Neutrophil (primary cell): ENCODE measurements at regions not wholly inside any gene's neighbourhood (a gene's known extent, or its start where the extent isn't known, plus 50 kb on each side); places are given as distances from the start of the nearest gene placed in this dataset.

Experiments
- H3K27ac ChIP-seq: fragments of 200-600 bp; sonication (generic); 2 replicates; pipeline ENCODE4 v1.5.1; 2016; ENCODE audit warnings: mild to moderate bottlenecking, moderate library complexity
- H3K27me3 ChIP-seq: fragments of 200-600 bp; sonication (generic); 2 replicates; pipeline ENCODE4 v1.6.0; 2016; ENCODE audit warnings: mild to moderate bottlenecking
- H3K36me3 ChIP-seq: fragments of 200-600 bp; sonication (generic); 2 replicates; pipeline ENCODE4 v1.5.1; 2017
- H3K4me1 ChIP-seq, 2 experiments: fragments of 200-600 bp in 1 of 2; sonication (generic) in 1 of 2; 1 replicate in 1 of 2; 2 replicates in 1 of 2; pipeline versions ENCODE4 v1.5.1 to v1.6.1; 2013 to 2016; ENCODE audit warnings: low read depth in 1 of 2, low read length in 1 of 2, mild to moderate bottlenecking in 1 of 2, moderate library complexity in 1 of 2; ENCODE audit not compliant: control insufficient read depth in 1 of 2, insufficient read depth in 1 of 2
- H3K4me3 ChIP-seq, 2 experiments: fragments of 200-600 bp in 1 of 2; sonication (generic) in 1 of 2; 1 replicate in 1 of 2; 2 replicates in 1 of 2; pipeline ENCODE4 v1.5.1; 2013 to 2016; ENCODE audit warnings: low read depth in 1 of 2, low read length in 1 of 2, mild to moderate bottlenecking in 1 of 2, moderate library complexity in 1 of 2
- H3K9me3 ChIP-seq: fragments of 200-600 bp; sonication (generic); 2 replicates; pipeline ENCODE4 v1.5.1; 2016
- CTCF ChIP-seq: fragments of 200-600 bp; sonication (generic); IDR thresholded peaks from 2 replicates; pipeline ENCODE4 v1.5.1; 2016; ENCODE audit warnings: antibody characterized with exemption

GRCh38 chr20:40816039-40816352 lies 127.0 kb upstream of the MAFB start:
- H3K27me3 ChIP-seq, result peaks cover 10% of the 10 kb centered on the region
- TF ChIP-seq CTCF, result no peak
- no peak overlapping the region for H3K27ac ChIP-seq

GRCh38 chr20:40821429-40821828 lies 132.4 kb upstream of the MAFB start:
- H3K27ac ChIP-seq, result no peak overlapping the region
- H3K4me1 ChIP-seq, result no peaks in the 10 kb centered on the region
- H3K4me3 ChIP-seq, result no peak overlapping the region
- no peak for TF ChIP-seq CTCF
- peaks cover 17% of the 10 kb centered on the region for H3K27me3 ChIP-seq
- no peaks in the 10 kb centered on the region for H3K9me3 ChIP-seq
- H3K36me3 ChIP-seq, result no peaks in the 10 kb centered on the region

More at GRCh38 chr20:40816039-40816352, 127.0 kb upstream of the MAFB start:
- H3K4me1 ChIP-seq, result no peaks in the 10 kb centered on the region
- H3K36me3 ChIP-seq, result no peaks in the 10 kb centered on the region
- H3K4me3 ChIP-seq, result no peak overlapping the region
- no peaks in the 10 kb centered on the region for H3K9me3 ChIP-seq

- Histone ChIP-seq H3K4me3 (no peak overlapping the region), H3K27ac (no peak overlapping the region), H3K4me1 (no peaks in the 10 kb centered on the region), H3K36me3 (no peaks in the 10 kb centered on the region), H3K27me3 (peaks cover 49% of the 10 kb centered on the region), H3K9me3 (no peaks in the 10 kb centered on the region)
- no peak for TF ChIP-seq CTCF
Observed at GRCh38 chr20:40826699-40827098, 137.7 kb upstream of the MAFB start.

GRCh38 chr20:40835321-40835720 lies 146.3 kb upstream of the MAFB start:
- Histone ChIP-seq H3K36me3 (no peaks in the 10 kb centered on the region), H3K27me3 (peaks cover 17% of the 10 kb centered on the region), H3K9me3 (no peaks in the 10 kb centered on the region), H3K4me3 (no peak overlapping the region), H3K4me1 (no peaks in the 10 kb centered on the region), H3K27ac (no peak overlapping the region)
- no peak for TF ChIP-seq CTCF

- Histone ChIP-seq H3K27ac (no peak overlapping the region), H3K36me3 (no peaks in the 10 kb centered on the region), H3K4me1 (no peaks in the 10 kb centered on the region), H3K9me3 (no peaks in the 10 kb centered on the region), H3K27me3 (peaks cover 11% of the 10 kb centered on the region), H3K4me3 (no peak overlapping the region)
- TF ChIP-seq CTCF, result no peak
Observed at GRCh38 chr20:40838509-40838908, 149.5 kb upstream of the MAFB start.

- peaks cover 0 to 10% of the 10 kb centered on the region in 2 experiments for H3K4me1 ChIP-seq
- H3K4me3 ChIP-seq, result no peak overlapping the region
- H3K36me3 ChIP-seq, result no peaks in the 10 kb centered on the region
- TF ChIP-seq CTCF, result no peak
- no peak overlapping the region for H3K27ac ChIP-seq
- no peaks in the 10 kb centered on the region for H3K9me3 ChIP-seq
- H3K27me3 ChIP-seq, result no peaks in the 10 kb centered on the region
Observed at GRCh38 chr20:40843251-40843650, 154.2 kb upstream of the MAFB start.
